Endothelial cell of umbilical vein (primary cell): ENCODE measurements at regions not wholly inside any gene's neighbourhood (a gene's known extent, or its start where the extent isn't known, plus 50 kb on each side); places are given as distances from the start of the nearest gene placed in this dataset.

Experiments used
- BruUV-seq: library from RNA; stranded (reverse); fragments of 400-500 nt; replicated peaks from 2 replicates; lab custom pipeline; 2021; lab: Mats Ljungman, UMichigan
- CTCF ChIA-PET: fragments of 300-600, 350-600 bp; sonication (Branson Sonifier 250); formaldehyde crosslinking; loops from one replicate; lab custom pipeline; 2021; ENCODE audit warnings: antibody characterized with exemption, inconsistent platforms; lab: Charles Lee
- POLR2A ChIA-PET: fragments of 300-600, 350-600 bp; sonication (Branson Sonifier 250); formaldehyde crosslinking; loops from one replicate; lab custom pipeline; 2021; ENCODE audit warnings: antibody characterized with exemption, inconsistent platforms; lab: Charles Lee
- DNase-seq: peaks from one replicate; pipeline ENCODE4 v3.0.0-alpha.2; 2011; ENCODE audit warnings: low read depth, low spot score
- FAIRE-seq: peaks from 2 replicates; lab custom pipeline; 2011; peaks lifted over from hg19 to GRCh38; lab: Jason Lieb, UNC
- H2AFZ ChIP-seq: 2 replicates; pipeline ENCODE4 v1.6.0; 2012; ENCODE audit warnings: low read depth, low read length, control low read depth, inconsistent platforms
- H3K27ac ChIP-seq: 2 replicates; pipeline ENCODE4 v1.5.1; 2011; ENCODE audit warnings: low read depth, mild to moderate bottlenecking, control low read depth, low read length, moderate library complexity; ENCODE audit not compliant: insufficient read depth
- H3K27me3 ChIP-seq, 2 experiments: 2 replicates each; pipeline versions ENCODE4 v1.6.0 to v1.6.1; 2011; ENCODE audit warnings: low read length in 2 of 2, mixed read lengths in 1 of 2; ENCODE audit not compliant: control insufficient read depth in 2 of 2, insufficient read depth in 2 of 2
- H3K36me3 ChIP-seq, 2 experiments: 2 replicates in 1 of 2; 3 replicates in 1 of 2; pipeline ENCODE4 v1.5.1; 2011; ENCODE audit warnings: low read length in 2 of 2, mild to moderate bottlenecking in 1 of 2, moderate library complexity in 1 of 2; ENCODE audit not compliant: control insufficient read depth in 2 of 2, insufficient read depth in 2 of 2; ENCODE audit errors: extremely low read depth in 1 of 2
- H3K4me1 ChIP-seq: 3 replicates; pipeline ENCODE4 v1.5.1; 2011; ENCODE audit warnings: mild to moderate bottlenecking, low read length; ENCODE audit not compliant: control insufficient read depth, insufficient read depth; ENCODE audit errors: extremely low read depth
- H3K4me2 ChIP-seq: 2 replicates; pipeline ENCODE4 v1.6.1; 2011; ENCODE audit warnings: low read length, control low read depth, mixed read lengths; ENCODE audit not compliant: insufficient read depth
- H3K4me3 ChIP-seq, 3 experiments: fragments of 200-600 bp in 1 of 3; sonication (generic), shearing (Covaris generic) in 1 of 3; replicated peaks in 1 of 3; 2 replicates each; pipeline ENCODE4 v1.5.1; 2011 to 2016; ENCODE audit warnings: control low read depth in 3 of 3, low read length in 3 of 3, mild to moderate bottlenecking in 2 of 3, inconsistent platforms in 1 of 3, low read depth in 1 of 3, moderate library complexity in 1 of 3; ENCODE audit not compliant: insufficient read depth in 1 of 3
- H3K79me2 ChIP-seq: 2 replicates; pipeline ENCODE4 v1.6.0; 2012; ENCODE audit warnings: low read length, inconsistent platforms; ENCODE audit not compliant: control insufficient read depth, insufficient read depth
- H3K9ac ChIP-seq: replicated peaks from 2 replicates; pipeline ENCODE3; 2011; ENCODE audit warnings: low read length, control low read depth; ENCODE audit not compliant: insufficient read depth; ENCODE audit errors: extremely low read depth
- H3K9me1 ChIP-seq: replicated peaks from 3 replicates; pipeline ENCODE4 v1.6.0; 2011; ENCODE audit warnings: mild to moderate bottlenecking, low read length; ENCODE audit not compliant: control insufficient read depth, insufficient read depth; ENCODE audit errors: extremely low read depth
- H3K9me3 ChIP-seq: replicated peaks from 2 replicates; pipeline ENCODE4 v1.5.1; 2012; ENCODE audit warnings: low read length, inconsistent platforms; ENCODE audit not compliant: control insufficient read depth, insufficient read depth
- H4K20me1 ChIP-seq: replicated peaks from 2 replicates; pipeline ENCODE3; 2011; ENCODE audit warnings: mild to moderate bottlenecking, low read length; ENCODE audit not compliant: control insufficient read depth, insufficient read depth; ENCODE audit errors: extremely low read depth
- CTCF ChIP-seq, 2 donors: IDR thresholded peaks; 1 replicate in 1 of 2; 2 replicates in 1 of 2; pipeline ENCODE4 v1.5.1; 2011; ENCODE audit warnings: low read length in 2 of 2, mild to moderate bottlenecking in 2 of 2, moderate library complexity in 2 of 2, control low read depth in 1 of 2, inconsistent platforms in 1 of 2, low read depth in 1 of 2; ENCODE audit not compliant: insufficient read depth in 1 of 2; ENCODE audit errors: extremely low read depth in 1 of 2
- EZH2 ChIP-seq: IDR thresholded peaks from 2 replicates; pipeline ENCODE4 v1.6.1; 2012; ENCODE audit warnings: borderline replicate concordance, low read depth, mild to moderate bottlenecking, moderate library complexity, low read length, inconsistent platforms; ENCODE audit not compliant: severe bottlenecking
- FOS ChIP-seq: IDR thresholded peaks from 2 replicates; pipeline ENCODE4 v1.6.1; 2011; ENCODE audit warnings: mild to moderate bottlenecking, low read length, moderate library complexity, borderline replicate concordance; ENCODE audit not compliant: insufficient read depth
- GATA2 ChIP-seq: IDR thresholded peaks from 2 replicates; pipeline ENCODE4 v1.7.0; 2011; ENCODE audit warnings: low read depth, mild to moderate bottlenecking, moderate library complexity, mixed read lengths, low read length; ENCODE audit not compliant: insufficient read length, insufficient read depth
- JUN ChIP-seq: IDR thresholded peaks from 2 replicates; pipeline ENCODE4 v1.6.1; 2011; ENCODE audit warnings: borderline replicate concordance, low read depth; ENCODE audit not compliant: insufficient read length, insufficient read depth
- MAX ChIP-seq: IDR thresholded peaks from 2 replicates; pipeline ENCODE4 v1.6.1; 2011; ENCODE audit not compliant: insufficient read depth, insufficient read length
- MYC ChIP-seq: IDR thresholded peaks from one replicate; pipeline ENCODE4 v1.6.1; 2011; ENCODE audit warnings: mild to moderate bottlenecking, low read depth, low read length
- POLR2A ChIP-seq: IDR thresholded peaks from 2 replicates; pipeline ENCODE4 v1.6.1; 2012; ENCODE audit warnings: low read depth, mild to moderate bottlenecking, control low read depth, low read length
- POLR2AphosphoS5 ChIP-seq: IDR thresholded peaks from 2 replicates; pipeline ENCODE4 v1.6.1; 2012; ENCODE audit warnings: low read depth, mild to moderate bottlenecking, control low read depth, low read length, moderate library complexity; ENCODE audit not compliant: insufficient read depth
- dilution Hi-C: fragments of 300-500 bp; cut with MboI; formaldehyde crosslinking; loops from one replicate; pipeline ENCODE4 v1.15.0; 2019; ENCODE audit warnings: low sequenced_read_pairs; ENCODE audit not compliant: extremely low pct_ligation_motif_present
- intact Hi-C: fragments of 100-400 bp; cut with micrococcal nuclease; formaldehyde crosslinking; loops from one replicate; pipeline ENCODE4 v1.10.0; 2022

- no peak overlapping the region for H3K4me3 ChIP-seq
- FAIRE-seq: no peak
- dilution Hi-C loops: no loop called here
These were observed 130.5 kb upstream of the CNR1 start for GRCh38 chr6:88296694-88297093.

More at GRCh38 chr6:88296694-88297093, 130.5 kb upstream of the CNR1 start:
- no peaks in the 10 kb centered on the region for H3K9me3 ChIP-seq
- no peaks in the 10 kb centered on the region for H4K20me1 ChIP-seq
- TF ChIP-seq JUN: no peak
- TF ChIP-seq EZH2: no peak
- no peak for TF ChIP-seq MAX
- TF ChIP-seq POLR2AphosphoS5: no peak
- no peak for TF ChIP-seq MYC
- TF ChIP-seq FOS: no peak
- TF ChIP-seq CTCF (IDR thresholded peaks at IDR 0.05; ENCODE audit: extremely low read depth in 1 of 2, insufficient read depth in 1 of 2, low read depth in 1 of 2, low read length in 2 of 2): no peak
- TF ChIP-seq GATA2: no peak
- TF ChIP-seq POLR2A: no peak
- no peaks in the 10 kb centered on the region for H3K79me2 ChIP-seq
- CTCF ChIA-PET: no interaction called here
- no TSS peak for BruUV-seq
- no peaks in the 10 kb centered on the region for H3K27me3 ChIP-seq
- H3K4me2 ChIP-seq: no peak overlapping the region
- H3K4me1 ChIP-seq: no peaks in the 10 kb centered on the region
- POLR2A ChIA-PET: no interaction called here
- no peaks in the 10 kb centered on the region for H3K9me1 ChIP-seq
- intact Hi-C loops: no loop called here
- no peak overlapping the region for H2AFZ ChIP-seq
- no peaks in the 10 kb centered on the region for H3K36me3 ChIP-seq
- no peak overlapping the region for H3K27ac ChIP-seq
- H3K9ac ChIP-seq: no peak overlapping the region
- DNase-seq: no peak
